Sigmoid colon (tissue), 4 donors: ENCODE measurements at regions not wholly inside any gene's neighbourhood (a gene's known extent, or its start where the extent isn't known, plus 50 kb on each side); places are given as distances from the start of the nearest gene placed in this dataset.

Source experiments
- EP300 ChIP-seq, 4 donors: sonication (generic); formaldehyde crosslinking; IDR thresholded peaks; one replicate each; pipeline ENCODE4 v1.6.1; 2017; ENCODE audit warnings: antibody characterized with exemption in 4 of 4
- POLR2A ChIP-seq, 2 donors: fragments of 450-650 bp; IDR thresholded peaks; one replicate each; pipeline ENCODE4 v1.6.1; 2016; ENCODE audit warnings: antibody characterized with exemption in 2 of 2, mild to moderate bottlenecking in 2 of 2, moderate library complexity in 2 of 2
- POLR2AphosphoS5 ChIP-seq, 4 donors: sonication (generic); formaldehyde crosslinking; IDR thresholded peaks; one replicate each; pipeline ENCODE4 v1.6.1; 2017; ENCODE audit warnings: antibody characterized with exemption in 4 of 4
- TF ChIP-seq, protein P1 (sequence below), 4 experiments: fragments of 450-650 bp in 3 of 4; fragments of 200-600 bp in 1 of 4; IDR thresholded peaks; one replicate each; pipeline ENCODE4 v1.5.1; 2016 to 2019; ENCODE audit warnings: antibody characterized with exemption in 4 of 4, mild to moderate bottlenecking in 3 of 4, moderate library complexity in 2 of 4

DNA sequence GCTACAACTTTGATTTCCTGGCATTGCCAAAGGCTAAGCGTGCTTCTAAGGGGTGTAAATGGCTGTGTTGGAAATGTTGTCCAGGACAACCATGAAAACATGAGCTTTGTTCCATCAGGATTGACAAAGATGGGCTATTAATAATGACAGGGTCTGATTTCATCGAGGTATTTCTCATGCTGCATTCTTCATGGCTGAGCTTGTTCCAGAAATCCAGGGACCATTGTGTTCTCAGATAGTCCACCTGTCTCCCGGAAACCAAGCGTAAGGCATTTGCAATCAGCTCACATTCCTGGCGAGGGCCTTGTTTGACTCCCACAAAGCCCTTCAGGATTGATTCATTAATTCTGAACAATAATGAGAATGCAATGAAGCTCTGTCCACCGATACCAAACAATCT lies 111.3 kb downstream of the CD47 start:
- no peak for TF ChIP-seq POLR2AphosphoS5 (IDR thresholded peaks at IDR 0.05)
- TF ChIP-seq, protein P1, sequence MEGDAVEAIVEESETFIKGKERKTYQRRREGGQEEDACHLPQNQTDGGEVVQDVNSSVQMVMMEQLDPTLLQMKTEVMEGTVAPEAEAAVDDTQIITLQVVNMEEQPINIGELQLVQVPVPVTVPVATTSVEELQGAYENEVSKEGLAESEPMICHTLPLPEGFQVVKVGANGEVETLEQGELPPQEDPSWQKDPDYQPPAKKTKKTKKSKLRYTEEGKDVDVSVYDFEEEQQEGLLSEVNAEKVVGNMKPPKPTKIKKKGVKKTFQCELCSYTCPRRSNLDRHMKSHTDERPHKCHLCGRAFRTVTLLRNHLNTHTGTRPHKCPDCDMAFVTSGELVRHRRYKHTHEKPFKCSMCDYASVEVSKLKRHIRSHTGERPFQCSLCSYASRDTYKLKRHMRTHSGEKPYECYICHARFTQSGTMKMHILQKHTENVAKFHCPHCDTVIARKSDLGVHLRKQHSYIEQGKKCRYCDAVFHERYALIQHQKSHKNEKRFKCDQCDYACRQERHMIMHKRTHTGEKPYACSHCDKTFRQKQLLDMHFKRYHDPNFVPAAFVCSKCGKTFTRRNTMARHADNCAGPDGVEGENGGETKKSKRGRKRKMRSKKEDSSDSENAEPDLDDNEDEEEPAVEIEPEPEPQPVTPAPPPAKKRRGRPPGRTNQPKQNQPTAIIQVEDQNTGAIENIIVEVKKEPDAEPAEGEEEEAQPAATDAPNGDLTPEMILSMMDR (IDR thresholded peaks at IDR 0.05), result no peak
- TF ChIP-seq POLR2A (IDR thresholded peaks at IDR 0.05), result no peak
- no peak for TF ChIP-seq EP300 (IDR thresholded peaks at IDR 0.05)
